NCI-H345 treated with DMSO at 0.1 percent for 48 hours (cell line): ENCODE measurements at regions not wholly inside any gene's neighbourhood (a gene's known extent, or its start where the extent isn't known, plus 50 kb on each side); places are given as distances from the start of the nearest gene placed in this dataset.

Source experiments
- DNase-seq: peaks from one replicate; lab custom pipeline; 2025; ENCODE audit not compliant: unreplicated experiment; lab: John Stamatoyannopoulos, UW

DNA sequence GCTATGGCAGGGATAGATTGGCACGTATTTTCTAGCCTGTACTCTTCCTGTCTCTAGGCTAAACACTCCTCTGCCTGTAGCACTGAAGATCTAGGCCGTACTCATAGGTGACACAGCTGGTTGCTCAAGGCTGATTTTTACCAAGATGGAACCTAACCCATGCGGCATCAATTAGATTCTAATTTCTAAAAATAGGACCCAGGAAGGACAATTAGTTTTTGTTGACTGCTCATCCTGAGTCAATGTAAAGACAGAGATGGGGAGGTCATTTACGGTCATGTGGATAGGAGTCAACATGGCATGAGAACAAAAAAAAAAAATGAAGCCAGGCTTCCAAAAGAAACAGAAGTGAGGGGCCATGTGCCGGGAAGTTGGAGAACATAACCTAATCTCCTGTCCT lies 360.7 kb upstream of the ETAA1 start:
- DNase-seq: no peak

DNA sequence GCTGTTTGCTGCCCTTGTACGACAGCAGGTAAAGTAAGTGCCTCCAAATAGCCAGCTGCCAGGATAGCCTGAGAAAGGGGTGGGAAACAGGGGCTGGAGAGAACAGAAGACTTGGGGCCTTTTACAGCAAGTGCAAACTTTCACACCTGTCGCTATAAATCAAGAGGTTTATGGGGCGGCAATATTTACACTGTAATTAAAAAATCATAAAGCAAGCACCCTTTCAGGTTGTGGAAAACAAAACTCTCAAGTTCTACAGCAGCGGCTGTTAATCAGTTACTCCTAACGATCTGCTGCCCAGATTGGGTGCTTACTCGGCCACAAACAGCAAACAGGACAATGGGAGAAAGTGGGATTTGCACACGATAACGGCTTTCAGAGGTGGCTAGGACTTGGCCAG lies 359.5 kb upstream of the ETAA1 start:
- no peak for DNase-seq

- DNase-seq: no peak
Observed at GRCh38 chr2:67038195-67038594, 358.9 kb upstream of the ETAA1 start.

- DNase-seq: no peak
Observed at GRCh38 chr2:67039058-67039457, 358.1 kb upstream of the ETAA1 start.

DNA sequence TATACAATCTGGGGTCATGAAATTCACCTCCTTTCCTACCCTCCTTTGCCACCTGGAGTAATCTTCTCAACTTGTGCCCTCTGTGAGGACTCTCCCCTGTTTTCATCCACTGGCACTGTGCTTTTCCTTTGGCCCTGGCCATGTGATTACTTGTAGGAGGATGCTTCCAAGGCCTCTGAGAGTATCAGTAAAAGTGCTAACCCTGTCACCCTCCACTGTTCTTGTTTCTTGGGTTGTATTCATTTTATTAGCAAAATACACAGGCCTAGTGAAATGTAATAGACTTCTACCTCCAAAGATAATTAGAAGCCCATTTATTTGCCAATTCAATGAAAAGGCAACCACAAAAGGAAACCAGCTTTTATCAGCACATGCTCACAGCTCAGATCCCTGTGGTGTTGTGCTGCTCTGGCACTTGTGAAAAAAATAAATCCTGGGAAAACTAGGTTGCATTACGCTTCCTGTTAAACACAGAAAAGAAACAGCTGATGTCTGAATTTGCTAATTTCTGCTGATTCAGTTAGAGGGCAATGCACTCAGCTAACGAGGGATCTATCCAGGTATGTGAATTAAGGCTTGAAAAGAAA lies 357.5 kb upstream of the ETAA1 start:
- no peak for DNase-seq

GRCh38 chr2:67041051-67041450 lies 356.1 kb upstream of the ETAA1 start:
- DNase-seq: no peak

- DNase-seq: no peak
Observed at GRCh38 chr2:67043781-67044478, 353.2 kb upstream of the ETAA1 start.

DNA sequence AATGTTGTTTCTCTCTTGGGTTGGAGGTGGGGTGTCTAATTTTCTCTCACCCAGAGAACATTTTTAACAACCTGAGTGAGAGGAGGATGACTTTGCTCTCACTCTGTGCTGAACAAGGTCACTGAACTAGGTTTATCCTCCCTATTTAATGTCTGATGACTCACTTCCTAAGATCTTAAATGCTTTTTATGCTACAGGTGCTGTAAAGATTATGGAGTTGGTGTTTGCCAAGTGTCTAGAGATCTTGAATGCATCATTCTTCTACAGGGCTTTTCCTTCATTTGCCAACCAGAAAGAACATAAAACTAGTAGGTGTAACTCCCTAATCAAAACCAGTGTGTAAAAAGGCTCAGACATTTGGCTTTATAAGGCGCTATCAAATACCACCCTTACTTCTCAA lies 350.5 kb upstream of the ETAA1 start:
- no peak for DNase-seq

- DNase-seq: no peak
Observed at GRCh38 chr2:67048314-67048713, 348.8 kb upstream of the ETAA1 start.

DNA sequence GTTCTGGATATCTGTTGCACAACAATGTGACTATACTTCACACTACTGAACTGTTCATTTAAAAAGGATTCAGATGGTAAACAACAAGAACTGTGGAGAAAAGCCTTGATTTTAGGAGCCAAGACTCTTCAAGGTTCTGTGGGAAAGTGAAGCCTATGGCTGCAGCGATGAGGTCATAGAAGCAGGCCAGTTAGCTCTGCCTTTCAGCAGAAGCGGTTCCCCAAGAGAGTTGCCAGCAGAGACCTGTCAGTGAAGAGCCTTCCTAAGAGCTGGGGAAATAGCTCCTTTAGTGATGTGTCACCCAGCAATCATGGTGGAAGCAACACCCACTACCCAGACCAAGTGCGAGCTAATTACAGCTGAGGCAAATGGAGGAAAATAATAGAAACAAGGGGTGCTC lies 346.5 kb upstream of the ETAA1 start:
- DNase-seq: no peak

DNA sequence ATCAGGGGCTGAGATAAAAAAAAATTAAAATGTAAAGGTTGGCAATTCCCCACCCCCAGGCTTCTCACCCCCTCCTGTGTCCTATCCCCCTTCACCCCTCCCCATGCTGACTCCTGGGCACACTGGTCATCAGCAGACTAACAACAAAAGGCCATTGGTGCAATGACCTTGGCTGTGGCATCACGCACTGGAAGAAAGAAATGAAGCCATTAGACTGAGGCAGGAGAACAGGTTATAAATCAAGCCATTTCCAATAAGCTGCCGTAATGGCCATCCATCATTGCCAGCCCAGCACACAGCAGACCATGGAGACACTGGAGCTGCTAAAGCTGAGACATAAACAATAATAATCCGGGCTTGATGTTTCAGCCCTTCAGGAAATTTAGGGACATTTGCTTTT lies 342.4 kb upstream of the ETAA1 start:
- no peak for DNase-seq

GRCh38 chr2:67055387-67056304 lies 341.5 kb upstream of the ETAA1 start:
- DNase-seq: no peak

- no peak for DNase-seq
Observed at GRCh38 chr2:67057123-67057522, 340.0 kb upstream of the ETAA1 start.

GRCh38 chr2:67057901-67058703 lies 339.0 kb upstream of the ETAA1 start:
- DNase-seq: no peak

- DNase-seq: no peak
Observed at GRCh38 chr2:67065046-67065445, 332.1 kb upstream of the ETAA1 start.

DNA sequence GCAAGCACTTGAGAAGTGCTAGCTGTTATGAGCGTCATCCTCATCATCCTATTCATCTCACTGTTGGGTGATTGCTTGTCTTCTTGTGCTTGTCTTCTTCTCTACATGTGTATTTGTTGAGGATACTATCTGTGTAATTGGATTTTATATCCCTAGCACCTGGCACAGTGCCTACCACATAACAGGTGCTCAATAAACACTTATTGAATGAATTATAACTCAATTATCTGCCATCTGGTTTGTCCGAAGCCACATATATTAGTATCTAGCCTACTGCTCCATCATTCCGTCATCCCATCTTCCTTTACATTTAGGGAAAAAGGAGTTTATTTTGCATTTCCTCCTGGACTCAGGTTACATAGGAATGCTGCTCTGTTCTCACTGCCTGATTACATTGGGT lies 330.4 kb upstream of the ETAA1 start:
- no peak for DNase-seq

- no peak for DNase-seq
Observed at GRCh38 chr2:67067656-67068055, 329.5 kb upstream of the ETAA1 start.

DNA sequence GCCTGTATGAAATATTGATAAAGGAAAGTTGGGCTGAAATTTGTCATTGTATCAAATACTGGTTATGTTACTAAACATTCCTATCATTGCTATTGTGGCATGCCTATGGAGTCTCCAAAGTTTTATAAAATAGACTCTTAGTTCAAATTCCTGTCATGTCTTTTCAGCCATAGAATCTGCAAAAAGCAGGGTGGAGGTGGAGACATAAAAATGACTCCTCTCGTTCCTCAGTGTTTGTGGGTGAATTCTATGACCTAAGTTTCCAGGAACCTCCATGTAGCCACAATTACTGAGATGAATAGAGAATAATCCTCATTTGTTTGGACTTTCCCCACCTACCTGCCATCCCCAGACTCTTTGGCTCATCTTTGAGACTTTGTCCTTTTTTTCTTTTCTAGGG lies 326.3 kb upstream of the ETAA1 start:
- no peak for DNase-seq

- no peak for DNase-seq
Observed at GRCh38 chr2:67075056-67075455, 322.1 kb upstream of the ETAA1 start.

GRCh38 chr2:67075530-67076238 lies 321.4 kb upstream of the ETAA1 start:
- no peak for DNase-seq

DNA sequence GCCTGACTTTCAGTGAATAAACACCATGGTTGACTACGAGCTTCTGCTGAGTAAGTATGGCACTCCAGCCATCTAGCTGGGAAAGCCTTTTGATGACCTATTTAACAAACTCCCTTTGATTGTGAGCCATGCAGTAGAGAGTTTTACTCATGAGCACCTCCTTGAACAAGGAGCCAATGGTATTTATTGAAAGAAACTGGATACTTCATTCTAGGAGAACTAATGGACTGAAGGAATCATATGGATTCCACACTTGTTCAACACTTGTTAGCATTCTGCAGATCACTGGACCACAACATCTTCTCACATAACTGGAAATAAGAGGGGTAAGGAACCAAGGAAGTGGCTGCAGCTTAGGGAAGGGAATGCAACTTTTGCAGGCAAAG lies 320.9 kb upstream of the ETAA1 start:
- no peak for DNase-seq
